ENCODE measurements at regions not wholly inside any gene's neighbourhood (a gene's known extent, or its start where the extent isn't known, plus 50 kb on each side); places are given as distances from the start of the nearest gene placed in this dataset.
"Not testable (repeated sequence)": the region's sequence is repeated elsewhere in the genome, so short reads cannot be mapped to it uniquely, and the experiment has no call there.

- no peak for DNase-seq (ENCODE audit: low read depth)
- TF ChIP-seq CTCF (conservative IDR thresholded peaks at IDR 0.05; ENCODE audit: low read depth, low read length): no peak
- H3K4me3 ChIP-seq (ENCODE audit: low read depth, low read length): no peak overlapping the region
These were observed 1002.0 kb downstream of the GATA3 start for GRCh38 chr10:9056521-9056920.

GRCh38 chr10:9057293-9057692 lies 1002.8 kb downstream of the GATA3 start:
- H3K4me3 ChIP-seq (ENCODE audit: low read depth, low read length); DNase-seq (ENCODE audit: low read depth): not testable (repeated sequence)

- TF ChIP-seq CTCF (conservative IDR thresholded peaks at IDR 0.05; ENCODE audit: low read depth, low read length): no peak
- no peak overlapping the region for H3K4me3 ChIP-seq (ENCODE audit: low read depth, low read length)
- DNase-seq (ENCODE audit: low read depth): no peak
These were observed 1005.8 kb downstream of the GATA3 start for GRCh38 chr10:9060314-9060713.

- no peak overlapping the region for H3K4me3 ChIP-seq (ENCODE audit: low read depth, low read length)
- DNase-seq (ENCODE audit: low read depth): no peak
- no peak for TF ChIP-seq CTCF (conservative IDR thresholded peaks at IDR 0.05; ENCODE audit: low read depth, low read length)
These were observed 1007.4 kb downstream of the GATA3 start for GRCh38 chr10:9061871-9062270.

GRCh38 chr10:9066152-9066551 lies 1011.7 kb downstream of the GATA3 start:
- DNase-seq (ENCODE audit: low read depth): no peak
- H3K4me3 ChIP-seq (ENCODE audit: low read depth, low read length): no peak overlapping the region
- TF ChIP-seq CTCF (conservative IDR thresholded peaks at IDR 0.05; ENCODE audit: low read depth, low read length): no peak

GRCh38 chr10:9068003-9068402 lies 1013.5 kb downstream of the GATA3 start:
- H3K4me3 ChIP-seq (ENCODE audit: low read depth, low read length): no peak overlapping the region
- DNase-seq (ENCODE audit: low read depth): no peak
- no peak for TF ChIP-seq CTCF (conservative IDR thresholded peaks at IDR 0.05; ENCODE audit: low read depth, low read length)

GRCh38 chr10:9069136-9069535 lies 1014.6 kb downstream of the GATA3 start:
- no peak for TF ChIP-seq CTCF (conservative IDR thresholded peaks at IDR 0.05; ENCODE audit: low read depth, low read length)
- H3K4me3 ChIP-seq (ENCODE audit: low read depth, low read length): no peak overlapping the region
- DNase-seq (ENCODE audit: low read depth): no peak

- TF ChIP-seq CTCF (conservative IDR thresholded peaks at IDR 0.05; ENCODE audit: low read depth, low read length): no peak
- no peak overlapping the region for H3K4me3 ChIP-seq (ENCODE audit: low read depth, low read length)
- DNase-seq (ENCODE audit: low read depth): peak; percentile 2
These were observed 1020.9 kb downstream of the GATA3 start for GRCh38 chr10:9075420-9075819.

Data from choroid plexus epithelial cell (primary cell).